ENCODE measurements at regions not wholly inside any gene's neighbourhood (a gene's known extent, or its start where the extent isn't known, plus 50 kb on each side); places are given as distances from the start of the nearest gene placed in this dataset.

- WGBS = 33% methylated on average over 11 of the region's 11 CpGs
Observed at GRCh38 chr7:25069900-25070443, 55.1 kb downstream of the CYCS start.

DNA sequence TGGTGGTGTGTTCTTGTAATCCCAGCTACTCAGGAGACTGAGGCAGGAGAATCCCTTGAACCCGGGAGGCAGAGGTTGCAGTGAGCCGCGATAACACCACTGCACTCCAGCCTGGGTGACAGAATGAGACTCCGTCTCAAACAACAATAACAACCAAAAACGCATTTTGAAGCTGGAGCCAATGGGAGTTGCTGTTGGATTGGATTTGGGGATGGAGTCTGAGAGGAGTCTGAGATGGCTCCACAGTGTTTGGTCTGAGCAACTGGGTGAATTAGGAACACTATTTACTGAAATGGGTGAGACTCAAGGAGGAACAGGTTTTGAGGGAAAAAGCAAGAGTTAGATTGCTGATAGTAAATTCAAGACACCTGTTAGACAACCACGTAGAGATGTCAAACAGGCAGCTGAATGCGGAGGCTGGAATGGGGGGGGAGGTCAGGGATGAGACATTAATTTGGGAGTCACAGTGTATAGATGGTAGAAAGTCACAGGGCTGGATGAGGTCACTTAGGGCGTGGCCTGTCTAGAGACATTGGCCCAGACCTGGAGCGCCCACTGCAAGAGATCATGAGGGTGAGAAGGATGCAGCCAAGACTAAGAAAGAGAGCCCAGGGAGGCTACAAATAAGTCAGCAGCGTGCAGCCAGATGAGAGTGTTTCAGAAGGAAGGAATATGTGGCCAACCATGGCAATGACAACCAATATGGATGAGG, 56.4 kb downstream of the CYCS start:
- Histone ChIP-seq H3K4me3 (ENCODE audit: low read length) (no peak overlapping the region), H3K36me3 (ENCODE audit: insufficient read depth, low read length) (no peaks in the 10 kb centered on the region), H3K9ac (ENCODE audit: low read depth, low read length) (no peak overlapping the region), H3K27ac (ENCODE audit: low read depth, low read length) (no peak overlapping the region), H3K27me3 (ENCODE audit: insufficient read depth, low read length) (no peaks in the 10 kb centered on the region), H3K9me3 (ENCODE audit: insufficient read depth, low read depth, low read length) (no peaks in the 10 kb centered on the region), H3K4me1 (ENCODE audit: insufficient read depth, low read length) (0 out of 2 replicates have a peak, but pooled peaks cover 3% of the 10 kb centered on the region)
- WGBS = 92% methylated on average over 10 of the region's 10 CpGs

More at GRCh38 chr7:25069900-25070443, 55.1 kb downstream of the CYCS start:
- Histone ChIP-seq H3K36me3 (ENCODE audit: insufficient read depth, low read length) (no peaks in the 10 kb centered on the region), H3K4me1 (ENCODE audit: insufficient read depth, low read length) (0 out of 2 replicates have a peak, but pooled peaks cover 3% of the 10 kb centered on the region), H3K4me3 (ENCODE audit: low read length) (peak overlapping the region; percentile 32; the same call in 1 of the 2 replicates), H3K27ac (ENCODE audit: low read depth, low read length) (no peak overlapping the region), H3K9ac (ENCODE audit: low read depth, low read length) (no peak overlapping the region), H3K27me3 (ENCODE audit: insufficient read depth, low read length) (no peaks in the 10 kb centered on the region), H3K9me3 (ENCODE audit: insufficient read depth, low read depth, low read length) (no peaks in the 10 kb centered on the region)

- Histone ChIP-seq H3K27ac (ENCODE audit: low read depth, low read length) (no peak overlapping the region), H3K4me3 (ENCODE audit: low read length) (no peak overlapping the region), H3K36me3 (ENCODE audit: insufficient read depth, low read length) (no peaks in the 10 kb centered on the region), H3K27me3 (ENCODE audit: insufficient read depth, low read length) (no peaks in the 10 kb centered on the region), H3K9ac (ENCODE audit: low read depth, low read length) (no peak overlapping the region), H3K4me1 (ENCODE audit: insufficient read depth, low read length) (0 out of 2 replicates have a peak, but pooled peaks cover 3% of the 10 kb centered on the region), H3K9me3 (ENCODE audit: insufficient read depth, low read depth, low read length) (no peaks in the 10 kb centered on the region)
- WGBS = 96% methylated on average over 3 of the region's 6 CpGs
Observed at GRCh38 chr7:25067726-25068501, 57.1 kb downstream of the CYCS start.

GRCh38 chr7:25066253-25066652, 58.8 kb downstream of the CYCS start:
- H3K9me3 ChIP-seq (ENCODE audit: insufficient read depth, low read depth, low read length) = no peaks in the 10 kb centered on the region
- no peak overlapping the region for H3K4me3 ChIP-seq (ENCODE audit: low read length)
- 0 out of 2 replicates have a peak, but pooled peaks cover 3% of the 10 kb centered on the region for H3K4me1 ChIP-seq (ENCODE audit: insufficient read depth, low read length)
- no peak overlapping the region for H3K27ac ChIP-seq (ENCODE audit: low read depth, low read length)
- no peak overlapping the region for H3K9ac ChIP-seq (ENCODE audit: low read depth, low read length)
- H3K36me3 ChIP-seq (ENCODE audit: insufficient read depth, low read length) = no peaks in the 10 kb centered on the region
- H3K27me3 ChIP-seq (ENCODE audit: insufficient read depth, low read length) = no peaks in the 10 kb centered on the region
- WGBS = 95% methylated on average over 1 of the region's 1 CpG

DNA sequence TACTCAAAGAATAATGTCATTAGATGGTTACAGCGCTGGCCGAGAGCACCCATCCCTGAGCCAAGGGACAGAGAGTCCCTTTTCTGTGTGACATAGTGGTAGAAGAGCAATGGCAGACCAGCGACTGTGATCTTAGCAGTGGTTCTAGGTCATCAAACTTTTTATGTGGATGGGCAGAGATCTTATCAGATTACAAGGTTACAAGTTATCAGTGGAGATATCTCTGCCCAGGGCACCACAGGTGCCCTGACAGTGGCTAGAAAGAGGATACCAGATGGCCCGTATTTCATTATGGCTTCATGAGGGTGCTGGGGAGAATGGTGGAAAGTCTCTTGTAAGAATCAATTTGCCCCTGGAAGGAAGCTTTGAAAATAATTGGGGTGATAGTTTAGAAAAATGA, 62.7 kb downstream of the CYCS start:
- 93% methylated on average over 4 of the region's 4 CpGs for WGBS
- H3K36me3 ChIP-seq (ENCODE audit: insufficient read depth, low read length) = no peaks in the 10 kb centered on the region
- H3K4me1 ChIP-seq (ENCODE audit: insufficient read depth, low read length) = no peaks in the 10 kb centered on the region
- H3K4me3 ChIP-seq (ENCODE audit: low read length) = no peak overlapping the region
- no peaks in the 10 kb centered on the region for H3K9me3 ChIP-seq (ENCODE audit: insufficient read depth, low read depth, low read length)
- no peak overlapping the region for H3K27ac ChIP-seq (ENCODE audit: low read depth, low read length)
- H3K9ac ChIP-seq (ENCODE audit: low read depth, low read length) = no peak overlapping the region
- H3K27me3 ChIP-seq (ENCODE audit: insufficient read depth, low read length) = no peaks in the 10 kb centered on the region

DNA sequence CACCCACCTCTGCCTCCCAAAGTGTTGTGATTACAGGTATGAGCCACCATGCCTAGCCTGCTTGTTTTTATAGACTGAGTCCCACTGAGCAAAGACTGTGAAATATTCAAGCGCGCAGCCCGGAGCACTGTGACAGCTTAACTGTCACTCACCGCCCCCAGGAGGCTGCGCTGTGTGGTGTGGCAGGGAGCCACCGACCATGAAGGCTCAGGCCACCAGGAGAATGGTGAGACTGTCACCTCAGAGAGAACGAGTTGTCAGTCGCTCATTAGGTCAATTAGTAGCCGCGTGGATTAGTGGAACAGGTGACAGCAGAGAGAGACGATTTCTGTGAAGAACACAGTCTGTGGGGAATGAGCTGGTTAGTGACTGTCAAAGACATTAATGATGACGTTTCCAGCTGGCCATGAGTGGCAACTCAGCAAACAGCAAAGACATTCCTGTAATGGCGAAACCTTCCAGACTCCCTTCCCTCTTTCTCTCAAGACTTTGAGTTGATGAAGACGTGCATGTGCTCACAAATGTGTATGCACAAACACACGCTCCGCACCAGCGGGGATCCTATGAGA, 64.5 kb downstream of the CYCS start:
- Histone ChIP-seq H3K9ac (ENCODE audit: low read depth, low read length) (no peak overlapping the region), H3K9me3 (ENCODE audit: insufficient read depth, low read depth, low read length) (0 out of 2 replicates have a peak, but pooled peaks cover 2% of the 10 kb centered on the region), H3K4me1 (ENCODE audit: insufficient read depth, low read length) (no peaks in the 10 kb centered on the region), H3K4me3 (ENCODE audit: low read length) (no peak overlapping the region), H3K27me3 (ENCODE audit: insufficient read depth, low read length) (no peaks in the 10 kb centered on the region), H3K27ac (ENCODE audit: low read depth, low read length) (no peak overlapping the region), H3K36me3 (ENCODE audit: insufficient read depth, low read length) (no peaks in the 10 kb centered on the region)
- 92% methylated on average over 17 of the region's 17 CpGs for whole genome bisulfite sequencing

DNA sequence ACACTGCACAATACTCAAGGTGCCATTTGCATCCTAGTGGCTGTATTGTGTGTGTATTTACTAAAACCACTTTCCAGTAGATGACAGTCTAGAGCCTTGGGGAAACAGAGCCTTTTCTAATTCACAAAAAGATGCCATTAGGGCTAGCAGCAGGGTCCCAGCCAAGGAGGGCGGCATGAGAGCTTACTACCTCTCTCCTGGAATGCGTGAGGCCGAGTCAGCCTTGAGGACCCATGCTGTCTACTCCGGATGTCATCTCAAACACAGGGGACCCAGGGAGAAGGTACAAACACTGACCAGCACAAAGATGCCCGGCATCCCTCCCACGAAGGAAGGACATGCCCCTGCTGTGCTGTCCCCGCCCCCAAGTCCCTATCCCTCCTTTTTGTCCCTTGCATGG, 65.5 kb downstream of the CYCS start:
- Histone ChIP-seq H3K4me1 (ENCODE audit: insufficient read depth, low read length) (no peaks in the 10 kb centered on the region), H3K36me3 (ENCODE audit: insufficient read depth, low read length) (no peaks in the 10 kb centered on the region), H3K9ac (ENCODE audit: low read depth, low read length) (no peak overlapping the region), H3K9me3 (ENCODE audit: insufficient read depth, low read depth, low read length) (0 out of 2 replicates have a peak, but pooled peaks cover 2% of the 10 kb centered on the region), H3K27ac (ENCODE audit: low read depth, low read length) (no peak overlapping the region), H3K4me3 (ENCODE audit: low read length) (no peak overlapping the region), H3K27me3 (ENCODE audit: insufficient read depth, low read length) (no peaks in the 10 kb centered on the region)
- WGBS = 56% methylated on average over 7 of the region's 7 CpGs

- H3K36me3 ChIP-seq (ENCODE audit: insufficient read depth, low read length) = no peaks in the 10 kb centered on the region
- no peak overlapping the region for H3K9ac ChIP-seq (ENCODE audit: low read depth, low read length)
- H3K4me3 ChIP-seq (ENCODE audit: low read length) = no peak overlapping the region
- 100% methylated on average over 1 of the region's 4 CpGs for WGBS
- H3K4me1 ChIP-seq (ENCODE audit: insufficient read depth, low read length) = no peaks in the 10 kb centered on the region
- no peak overlapping the region for H3K27ac ChIP-seq (ENCODE audit: low read depth, low read length)
- H3K9me3 ChIP-seq (ENCODE audit: insufficient read depth, low read depth, low read length) = 0 out of 2 replicates have a peak, but pooled peaks cover 2% of the 10 kb centered on the region
- H3K27me3 ChIP-seq (ENCODE audit: insufficient read depth, low read length) = no peaks in the 10 kb centered on the region
Observed at GRCh38 chr7:25056368-25056767, 68.7 kb downstream of the CYCS start.

- no peak overlapping the region for H3K27ac ChIP-seq (ENCODE audit: low read depth, low read length)
- no peak overlapping the region for H3K9ac ChIP-seq (ENCODE audit: low read depth, low read length)
- no peaks in the 10 kb centered on the region for H3K36me3 ChIP-seq (ENCODE audit: insufficient read depth, low read length)
- no peak overlapping the region for H3K4me3 ChIP-seq (ENCODE audit: low read length)
- H3K27me3 ChIP-seq (ENCODE audit: insufficient read depth, low read length) = no peaks in the 10 kb centered on the region
- 0 out of 2 replicates have a peak, but pooled peaks cover 2% of the 10 kb centered on the region for H3K9me3 ChIP-seq (ENCODE audit: insufficient read depth, low read depth, low read length)
- H3K4me1 ChIP-seq (ENCODE audit: insufficient read depth, low read length) = no peaks in the 10 kb centered on the region
- 92% methylated on average over 6 of the region's 6 CpGs for WGBS
Observed at GRCh38 chr7:25055520-25056220, 69.4 kb downstream of the CYCS start.

GRCh38 chr7:25054819-25055519, 70.1 kb downstream of the CYCS start:
- no peaks in the 10 kb centered on the region for H3K27me3 ChIP-seq (ENCODE audit: insufficient read depth, low read length)
- no peak overlapping the region for H3K27ac ChIP-seq (ENCODE audit: low read depth, low read length)
- WGBS = 93% methylated on average over 6 of the region's 6 CpGs
- no peak overlapping the region for H3K4me3 ChIP-seq (ENCODE audit: low read length)
- no peaks in the 10 kb centered on the region for H3K4me1 ChIP-seq (ENCODE audit: insufficient read depth, low read length)
- no peak overlapping the region for H3K9ac ChIP-seq (ENCODE audit: low read depth, low read length)
- 0 out of 2 replicates have a peak, but pooled peaks cover 2% of the 10 kb centered on the region for H3K9me3 ChIP-seq (ENCODE audit: insufficient read depth, low read depth, low read length)
- H3K36me3 ChIP-seq (ENCODE audit: insufficient read depth, low read length) = no peaks in the 10 kb centered on the region
